H1 (cell line): ENCODE measurements at regions not wholly inside any gene's neighbourhood (a gene's known extent, or its start where the extent isn't known, plus 50 kb on each side); places are given as distances from the start of the nearest gene placed in this dataset.

Source experiments
- CTCF ChIA-PET: fragments of 300-600 bp; sonication (Branson Sonifier 250); formaldehyde crosslinking; loops from one replicate; lab custom pipeline; 2021; ENCODE audit not compliant: partially characterized antibody; lab: Charles Lee
- POLR2A ChIA-PET: fragments of 300-600 bp; sonication (Branson Sonifier 250); formaldehyde crosslinking; loops from one replicate; lab custom pipeline; 2021; ENCODE audit warnings: inconsistent platforms; ENCODE audit not compliant: partially characterized antibody; lab: Charles Lee
- DNase-seq, 2 experiments: peaks; one replicate each; pipeline versions ENCODE4 v3.0.0 to v3.0.0-alpha.2; 2010 to 2022; ENCODE audit warnings: low spot score in 2 of 2, low read depth in 1 of 2, mixed read lengths in 1 of 2
- FAIRE-seq: peaks from 2 replicates; lab custom pipeline; 2011; peaks lifted over from hg19 to GRCh38; lab: Jason Lieb, UNC
- H2AFZ ChIP-seq: 2 replicates; pipeline ENCODE4 v1.8.1; 2012; ENCODE audit warnings: low read length, inconsistent platforms
- H2AK5ac ChIP-seq: 2 replicates; pipeline ENCODE4 v1.6.1; 2013; ENCODE audit warnings: low read depth, low read length
- H2BK120ac ChIP-seq: replicated peaks from 2 replicates; pipeline ENCODE3; 2013; ENCODE audit warnings: low read depth, low read length, inconsistent platforms
- H2BK12ac ChIP-seq: 2 replicates; pipeline ENCODE4 v1.6.1; 2013; ENCODE audit warnings: low read depth, low read length
- H2BK15ac ChIP-seq: 2 replicates; pipeline ENCODE4 v1.6.1; 2013; ENCODE audit warnings: low read length
- H2BK20ac ChIP-seq: 2 replicates; pipeline ENCODE4 v1.6.1; 2013; ENCODE audit warnings: low read length
- H2BK5ac ChIP-seq: 2 replicates; pipeline ENCODE4 v1.6.1; 2013; ENCODE audit warnings: low read depth, low read length
- H3K14ac ChIP-seq: 2 replicates; pipeline ENCODE4 v1.6.1; 2013; ENCODE audit warnings: inconsistent platforms; ENCODE audit not compliant: insufficient read length
- H3K18ac ChIP-seq: 2 replicates; pipeline ENCODE4 v1.6.1; 2013; ENCODE audit warnings: low read length; ENCODE audit errors: extremely low read depth
- H3K23ac ChIP-seq: 2 replicates; pipeline ENCODE4 v1.6.1; 2013; ENCODE audit warnings: inconsistent platforms; ENCODE audit not compliant: insufficient read length
- H3K23me2 ChIP-seq: 2 replicates; pipeline ENCODE4 v1.6.1; 2013; ENCODE audit warnings: low read depth, low read length
- H3K27ac ChIP-seq: 2 replicates; pipeline ENCODE4 v1.6.1; 2011; ENCODE audit warnings: low read depth, low read length, inconsistent platforms
- H3K27me3 ChIP-seq, 4 experiments: replicated peaks in 1 of 4; 1 replicate in 1 of 4; 2 replicates in 3 of 4; pipeline versions ENCODE4 v1.6.1 to v1.8.1; 2011 to 2013; ENCODE audit warnings: low read length in 3 of 4, mild to moderate bottlenecking in 3 of 4, inconsistent platforms in 2 of 4, mixed read lengths in 2 of 4, moderate library complexity in 1 of 4; ENCODE audit not compliant: control insufficient read depth in 3 of 4, insufficient read depth in 3 of 4; ENCODE audit errors: extremely low read depth in 1 of 4
- H3K36me3 ChIP-seq, 4 experiments: 2 replicates each; pipeline versions ENCODE4 v1.6.1 to v1.8.1; 2011 to 2013; ENCODE audit warnings: mild to moderate bottlenecking in 4 of 4, low read length in 3 of 4, moderate library complexity in 2 of 4, control low read depth in 1 of 4, inconsistent platforms in 1 of 4; ENCODE audit not compliant: insufficient read depth in 4 of 4, control insufficient read depth in 2 of 4
- H3K4ac ChIP-seq: replicated peaks from 2 replicates; pipeline ENCODE3; 2013; ENCODE audit warnings: low read length, low read depth, mixed read lengths, inconsistent platforms; ENCODE audit not compliant: insufficient read length
- H3K4me1 ChIP-seq, 4 experiments: replicated peaks in 1 of 4; 1 replicate in 1 of 4; 2 replicates in 3 of 4; pipeline versions ENCODE4 v1.6.1 to v1.8.1; 2011 to 2013; ENCODE audit warnings: low read length in 3 of 4, inconsistent platforms in 2 of 4, mixed read lengths in 1 of 4; ENCODE audit not compliant: insufficient read depth in 4 of 4, control insufficient read depth in 3 of 4
- H3K4me2 ChIP-seq, 2 experiments: 2 replicates each; pipeline versions ENCODE4 v1.6.1 to v1.8.1; 2011 to 2013; ENCODE audit warnings: low read depth in 2 of 2, low read length in 2 of 2, control low read depth in 1 of 2, inconsistent platforms in 1 of 2, mild to moderate bottlenecking in 1 of 2; ENCODE audit not compliant: insufficient read depth in 1 of 2
- H3K4me3 ChIP-seq, 4 experiments: fragments of 200-600, 300-600 bp in 1 of 4; sonication (generic), shearing (Covaris generic), sonication (Bioruptor Twin) in 1 of 4; 2 replicates each; pipeline versions ENCODE4 v1.5.1 to v1.8.1; 2011 to 2016; ENCODE audit warnings: low read length in 4 of 4, low read depth in 3 of 4, control low read depth in 2 of 4, inconsistent platforms in 2 of 4, mild to moderate bottlenecking in 2 of 4, mixed read lengths in 1 of 4, moderate library complexity in 1 of 4; ENCODE audit not compliant: insufficient read depth in 2 of 4; ENCODE audit errors: extremely low read depth in 1 of 4
- H3K56ac ChIP-seq: replicated peaks from 2 replicates; pipeline ENCODE3; 2013; ENCODE audit warnings: low read depth, mild to moderate bottlenecking, mixed read lengths, low read length, inconsistent platforms; ENCODE audit not compliant: insufficient read length
- H3K79me1 ChIP-seq: 2 replicates; pipeline ENCODE4 v1.6.1; 2013; ENCODE audit warnings: low read depth, low read length, control low read depth
- H3K79me2 ChIP-seq, 2 experiments: 2 replicates each; pipeline versions ENCODE4 v1.6.1 to v1.8.1; 2012 to 2013; ENCODE audit warnings: low read length in 2 of 2, mild to moderate bottlenecking in 2 of 2, inconsistent platforms in 1 of 2; ENCODE audit not compliant: insufficient read depth in 2 of 2, control insufficient read depth in 1 of 2
- H3K9ac ChIP-seq, 4 experiments: replicated peaks in 1 of 4; 1 replicate in 1 of 4; 2 replicates in 3 of 4; pipeline versions ENCODE4 v1.6.1 to v1.8.1; 2011 to 2013; ENCODE audit warnings: low read depth in 3 of 4, low read length in 3 of 4, control low read depth in 2 of 4, mild to moderate bottlenecking in 2 of 4, moderate library complexity in 2 of 4, inconsistent platforms in 1 of 4; ENCODE audit errors: extremely low read depth in 1 of 4
- H3K9me3 ChIP-seq, 2 experiments: 2 replicates each; pipeline versions ENCODE4 v1.6.1 to v1.8.1; 2012 to 2013; ENCODE audit warnings: mild to moderate bottlenecking in 2 of 2, moderate library complexity in 2 of 2, control low read depth in 1 of 2, inconsistent platforms in 1 of 2, low read depth in 1 of 2, low read length in 1 of 2, mixed read lengths in 1 of 2; ENCODE audit not compliant: insufficient read depth in 2 of 2
- H4K20me1 ChIP-seq, 2 experiments: replicated peaks in 1 of 2; 2 replicates each; pipeline versions ENCODE3 to v1.8.1; 2011 to 2013; ENCODE audit warnings: inconsistent platforms in 2 of 2, low read length in 2 of 2, mild to moderate bottlenecking in 1 of 2; ENCODE audit not compliant: insufficient read depth in 2 of 2, control insufficient read depth in 1 of 2
- H4K5ac ChIP-seq: 2 replicates; pipeline ENCODE4 v1.6.1; 2013; ENCODE audit warnings: low read length, low read depth, mixed read lengths, inconsistent platforms; ENCODE audit not compliant: insufficient read length
- H4K8ac ChIP-seq: 2 replicates; pipeline ENCODE4 v1.8.0; 2013; ENCODE audit warnings: mild to moderate bottlenecking, moderate library complexity, low read length, inconsistent platforms; ENCODE audit not compliant: insufficient read depth; ENCODE audit errors: extremely low read depth
- H4K91ac ChIP-seq: replicated peaks from 2 replicates; pipeline ENCODE3; 2013; ENCODE audit warnings: low read length, mixed read lengths, inconsistent platforms; ENCODE audit not compliant: insufficient read length
- HDAC2 ChIP-seq, 2 experiments: fragments of 300-600 bp in 1 of 2; sonication (generic) in 1 of 2; IDR thresholded peaks; 2 replicates each; pipeline ENCODE4 v1.6.1; 2011 to 2012; ENCODE audit warnings: low read depth in 2 of 2, low read length in 2 of 2, mild to moderate bottlenecking in 2 of 2, moderate library complexity in 2 of 2, borderline replicate concordance in 1 of 2, inconsistent platforms in 1 of 2
- JUN ChIP-seq: IDR thresholded peaks from 2 replicates; pipeline ENCODE4 v1.6.1; 2011; ENCODE audit warnings: low read depth, mild to moderate bottlenecking, improper control_type of control experiment, low read length
- POLR2AphosphoS5 ChIP-seq: IDR thresholded peaks from 2 replicates; pipeline ENCODE4 v1.6.1; 2011; ENCODE audit warnings: low read depth, low read length
- POU5F1 ChIP-seq: IDR thresholded peaks from 2 replicates; pipeline ENCODE4 v1.6.1; 2011; ENCODE audit warnings: low read depth, mild to moderate bottlenecking, low read length, moderate library complexity
- RAD21 ChIP-seq, 2 experiments: IDR thresholded peaks in 1 of 2; conservative IDR thresholded peaks in 1 of 2; 2 replicates each; pipeline ENCODE4 v1.6.1; 2011; ENCODE audit warnings: low read depth in 2 of 2, low read length in 2 of 2, improper control_type of control experiment in 1 of 2, inconsistent platforms in 1 of 2, mild to moderate bottlenecking in 1 of 2, moderate library complexity in 1 of 2
- RXRA ChIP-seq: IDR thresholded peaks from 2 replicates; pipeline ENCODE4 v1.6.1; 2011; ENCODE audit warnings: low read depth, mild to moderate bottlenecking, low read length, moderate library complexity; ENCODE audit not compliant: insufficient read depth
- ZNF274 ChIP-seq: IDR thresholded peaks from 2 replicates; pipeline ENCODE4 v1.7.0; 2012; ENCODE audit warnings: low read length, borderline replicate concordance; ENCODE audit errors: extremely low read depth
- WGBS, 2 experiments: shearing (Covaris generic) in 1 of 2; methylation state at CpG; one replicate each; pipeline versions ENCODE4 v1.1.6 to v1.1.7; 2013 to 2015; ENCODE audit warnings: low lambda C conversion rate in 2 of 2, mixed read lengths in 2 of 2, inconsistent platforms in 1 of 2, low coverage in 1 of 2, missing lambda C conversion rate in 1 of 2; ENCODE audit not compliant: insufficient replicate concordance in 2 of 2, insufficient coverage in 1 of 2, insufficient read length in 1 of 2; ENCODE audit errors: extremely low coverage in 1 of 2, missing lambda C conversion rate in 1 of 2; 5-methylcytosine and 5-hydroxymethylcytosine counted together

DNA sequence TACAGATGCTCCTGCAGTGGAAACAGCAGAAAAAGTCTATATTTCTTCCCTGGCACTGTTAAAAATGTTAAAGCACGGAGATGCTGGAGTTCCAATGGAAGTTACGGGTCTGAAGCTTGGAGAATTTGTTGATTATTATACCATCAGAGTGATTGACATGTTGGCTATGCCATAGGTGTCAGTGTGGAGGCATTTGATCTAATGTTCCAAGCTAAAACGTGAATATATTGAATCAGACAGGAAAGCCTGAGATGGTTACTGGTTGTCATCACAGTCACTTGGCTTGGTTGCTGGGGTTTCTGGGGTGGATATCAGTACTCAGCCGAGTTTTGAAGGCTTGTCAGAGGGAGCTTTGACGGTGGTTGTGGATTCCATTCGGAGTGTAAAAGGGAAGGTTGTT lies 262.9 kb upstream of the CNTNAP5 start:
- H4K8ac ChIP-seq, result no peak overlapping the region
- no peak overlapping the region for H2BK120ac ChIP-seq
- ChIA-PET CTCF (interaction anchor here (1.6 kb wide), 1 partner anchor 11 kb away, joined by 4 read pairs; no protein-coding TSS in a partner anchor), POLR2A (no interaction called here)
- H3K4me3 ChIP-seq, result no peak overlapping the region
- H2BK15ac ChIP-seq, result no peak overlapping the region
- H3K79me2 ChIP-seq, result no peaks in the 10 kb centered on the region
- H2BK20ac ChIP-seq, result no peak overlapping the region
- H3K23ac ChIP-seq, result no peak overlapping the region
- TF ChIP-seq ZNF274, result no peak
- TF ChIP-seq RAD21 (IDR thresholded peaks at IDR 0.05 in 1 of 2, conservative IDR thresholded peaks at IDR 0.05 in 1 of 2; ENCODE audit: low read depth in 2 of 2, low read length in 2 of 2), result no peak
- TF ChIP-seq JUN, result no peak
- no peak for TF ChIP-seq RXRA
- TF ChIP-seq POU5F1, result no peak
- TF ChIP-seq POLR2AphosphoS5, result no peak
- no peak for TF ChIP-seq HDAC2 (IDR thresholded peaks at IDR 0.05; ENCODE audit: borderline replicate concordance in 1 of 2, low read depth in 2 of 2, low read length in 2 of 2)
- no peaks in the 10 kb centered on the region for H3K27me3 ChIP-seq
- H2AFZ ChIP-seq, result no peak overlapping the region
- no peak overlapping the region for H2AK5ac ChIP-seq
- no peaks in the 10 kb centered on the region for H3K23me2 ChIP-seq
- no peaks in the 10 kb centered on the region for H3K79me1 ChIP-seq
- no peaks in the 10 kb centered on the region for H3K36me3 ChIP-seq
- no peak overlapping the region for H3K27ac ChIP-seq
- no peak overlapping the region for H4K91ac ChIP-seq
- H3K4me2 ChIP-seq, result no peak overlapping the region
- H3K9ac ChIP-seq, result no peak overlapping the region
- DNase-seq, result no peak
- no peaks in the 10 kb centered on the region for H3K4me1 ChIP-seq
- H3K9me3 ChIP-seq, result no peaks in the 10 kb centered on the region
- H4K5ac ChIP-seq, result no peak overlapping the region
- no peak overlapping the region for H3K14ac ChIP-seq
- H2BK12ac ChIP-seq, result no peak overlapping the region
- no peak for FAIRE-seq
- no peak overlapping the region for H2BK5ac ChIP-seq
- no peak overlapping the region for H3K4ac ChIP-seq
- WGBS, 2 experiments, result 94% methylated on average over 6 of the region's 6 CpGs; no CpG with 5 or more reads in 1 of the 2 experiments
- H3K56ac ChIP-seq, result no peak overlapping the region
- H4K20me1 ChIP-seq, result no peaks in the 10 kb centered on the region
- no peak overlapping the region for H3K18ac ChIP-seq
